ENCODE measurements at regions not wholly inside any gene's neighbourhood (a gene's known extent, or its start where the extent isn't known, plus 50 kb on each side); places are given as distances from the start of the nearest gene placed in this dataset.

- TF ChIP-seq CTCF (IDR thresholded peaks at IDR 0.05; ENCODE audit: insufficient read depth, low read length) (no peak), REST (IDR thresholded peaks at IDR 0.05; ENCODE audit: insufficient replicate concordance, low read depth) (no peak), POLR2AphosphoS5 (IDR thresholded peaks at IDR 0.05; ENCODE audit: low read depth) (no peak)
Measured at GRCh38 chr2:40896358-40896757, 444.5 kb upstream of the SLC8A1 start.

All from HL-60 (cell line).